Parathyroid adenoma (tissue), 2 donors: ENCODE measurements at regions not wholly inside any gene's neighbourhood (a gene's known extent, or its start where the extent isn't known, plus 50 kb on each side); places are given as distances from the start of the nearest gene placed in this dataset.

Experiments used
- H2AFZ ChIP-seq: fragments of 300-600 bp; sonication (generic); one replicate; pipeline ENCODE4 v1.7.0; 2017; ENCODE audit warnings: antibody characterized with exemption, mild to moderate bottlenecking
- H3K27ac ChIP-seq: fragments of 300-600 bp; sonication (generic); one replicate; pipeline ENCODE4 v1.7.0; 2017
- H3K27me3 ChIP-seq: fragments of 300-600 bp; sonication (generic); one replicate; pipeline ENCODE4 v1.7.0; 2017; ENCODE audit warnings: low read length; ENCODE audit not compliant: control insufficient read depth, insufficient read depth
- H3K36me3 ChIP-seq: fragments of 300-600 bp; sonication (generic); one replicate; pipeline ENCODE4 v1.7.0; 2017; ENCODE audit warnings: low read length; ENCODE audit not compliant: control insufficient read depth, insufficient read depth
- H3K4me1 ChIP-seq: fragments of 300-600 bp; sonication (generic); one replicate; pipeline ENCODE4 v1.7.0; 2017; ENCODE audit warnings: control low read depth
- H3K4me2 ChIP-seq: fragments of 300-600 bp; sonication (generic); one replicate; pipeline ENCODE4 v1.7.0; 2017; ENCODE audit warnings: low read length
- H3K4me3 ChIP-seq: fragments of 300-600 bp; sonication (generic); one replicate; pipeline ENCODE4 v1.7.0; 2017; ENCODE audit warnings: low read depth, low read length
- H3K79me2 ChIP-seq: fragments of 300-600 bp; sonication (generic); one replicate; pipeline ENCODE4 v1.7.0; 2017; ENCODE audit warnings: control low read depth
- H3K9ac ChIP-seq: fragments of 300-600 bp; sonication (generic); one replicate; pipeline ENCODE4 v1.7.0; 2017; ENCODE audit warnings: mild to moderate bottlenecking
- H3K9me3 ChIP-seq: fragments of 300-600 bp; sonication (generic); one replicate; pipeline ENCODE4 v1.7.0; 2017; ENCODE audit warnings: low read length; ENCODE audit not compliant: control insufficient read depth
- TF ChIP-seq, protein P1 (sequence below): fragments of 300-600 bp; sonication (generic); IDR thresholded peaks from one replicate; pipeline ENCODE4 v1.7.0; 2017; ENCODE audit warnings: antibody characterized with exemption, mild to moderate bottlenecking
- donor health status: primary hyperparathyroidism.

GRCh38 chr18:8504424-8504823 is 104.8 kb upstream of the RAB12 start:
- H3K27me3 ChIP-seq: no peaks in the 10 kb centered on the region
- H3K27ac ChIP-seq: no peak overlapping the region
- no peaks in the 10 kb centered on the region for H3K9me3 ChIP-seq
- H3K36me3 ChIP-seq: no peaks in the 10 kb centered on the region
- TF ChIP-seq, protein P1, sequence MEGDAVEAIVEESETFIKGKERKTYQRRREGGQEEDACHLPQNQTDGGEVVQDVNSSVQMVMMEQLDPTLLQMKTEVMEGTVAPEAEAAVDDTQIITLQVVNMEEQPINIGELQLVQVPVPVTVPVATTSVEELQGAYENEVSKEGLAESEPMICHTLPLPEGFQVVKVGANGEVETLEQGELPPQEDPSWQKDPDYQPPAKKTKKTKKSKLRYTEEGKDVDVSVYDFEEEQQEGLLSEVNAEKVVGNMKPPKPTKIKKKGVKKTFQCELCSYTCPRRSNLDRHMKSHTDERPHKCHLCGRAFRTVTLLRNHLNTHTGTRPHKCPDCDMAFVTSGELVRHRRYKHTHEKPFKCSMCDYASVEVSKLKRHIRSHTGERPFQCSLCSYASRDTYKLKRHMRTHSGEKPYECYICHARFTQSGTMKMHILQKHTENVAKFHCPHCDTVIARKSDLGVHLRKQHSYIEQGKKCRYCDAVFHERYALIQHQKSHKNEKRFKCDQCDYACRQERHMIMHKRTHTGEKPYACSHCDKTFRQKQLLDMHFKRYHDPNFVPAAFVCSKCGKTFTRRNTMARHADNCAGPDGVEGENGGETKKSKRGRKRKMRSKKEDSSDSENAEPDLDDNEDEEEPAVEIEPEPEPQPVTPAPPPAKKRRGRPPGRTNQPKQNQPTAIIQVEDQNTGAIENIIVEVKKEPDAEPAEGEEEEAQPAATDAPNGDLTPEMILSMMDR: no peak
- H2AFZ ChIP-seq: no peak overlapping the region
- H3K9ac ChIP-seq: no peak overlapping the region
- H3K4me3 ChIP-seq: no peak overlapping the region
- H3K79me2 ChIP-seq: no peaks in the 10 kb centered on the region
- no peaks in the 10 kb centered on the region for H3K4me1 ChIP-seq
- no peak overlapping the region for H3K4me2 ChIP-seq

DNA sequence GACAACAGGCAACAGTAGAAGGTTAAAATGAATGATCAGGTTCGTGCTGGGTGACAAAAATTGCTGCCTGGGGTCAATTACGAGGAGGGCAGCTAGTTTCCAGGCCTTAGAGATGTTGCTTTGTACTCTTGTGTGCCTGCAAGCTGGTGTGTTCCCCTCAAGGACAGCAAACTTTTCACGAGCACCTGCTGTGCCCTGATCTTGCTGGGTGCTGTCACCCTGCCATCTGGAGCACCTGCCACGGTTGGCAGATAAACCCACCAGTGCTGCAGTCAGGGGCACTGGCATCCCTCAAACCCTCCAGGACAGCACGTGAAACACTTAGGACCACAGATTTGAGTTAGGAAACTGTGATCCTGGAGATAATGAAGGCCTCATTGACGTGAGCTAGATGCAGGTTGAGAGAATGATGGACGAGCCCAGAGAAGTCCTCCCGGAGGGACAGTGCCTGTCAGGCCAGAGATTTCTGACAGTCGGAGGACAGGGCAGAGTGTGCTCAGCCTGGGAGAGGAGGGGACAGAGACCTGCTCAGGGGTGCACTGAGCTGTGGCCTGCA is 104.3 kb upstream of the RAB12 start:
- Histone ChIP-seq H3K4me2 (no peak overlapping the region), H2AFZ (no peak overlapping the region), H3K9me3 (no peaks in the 10 kb centered on the region), H3K4me1 (no peaks in the 10 kb centered on the region), H3K79me2 (no peaks in the 10 kb centered on the region), H3K36me3 (no peaks in the 10 kb centered on the region), H3K27ac (no peak overlapping the region), H3K27me3 (no peaks in the 10 kb centered on the region), H3K9ac (no peak overlapping the region), H3K4me3 (no peak overlapping the region)
- TF ChIP-seq, protein P1: no peak

DNA sequence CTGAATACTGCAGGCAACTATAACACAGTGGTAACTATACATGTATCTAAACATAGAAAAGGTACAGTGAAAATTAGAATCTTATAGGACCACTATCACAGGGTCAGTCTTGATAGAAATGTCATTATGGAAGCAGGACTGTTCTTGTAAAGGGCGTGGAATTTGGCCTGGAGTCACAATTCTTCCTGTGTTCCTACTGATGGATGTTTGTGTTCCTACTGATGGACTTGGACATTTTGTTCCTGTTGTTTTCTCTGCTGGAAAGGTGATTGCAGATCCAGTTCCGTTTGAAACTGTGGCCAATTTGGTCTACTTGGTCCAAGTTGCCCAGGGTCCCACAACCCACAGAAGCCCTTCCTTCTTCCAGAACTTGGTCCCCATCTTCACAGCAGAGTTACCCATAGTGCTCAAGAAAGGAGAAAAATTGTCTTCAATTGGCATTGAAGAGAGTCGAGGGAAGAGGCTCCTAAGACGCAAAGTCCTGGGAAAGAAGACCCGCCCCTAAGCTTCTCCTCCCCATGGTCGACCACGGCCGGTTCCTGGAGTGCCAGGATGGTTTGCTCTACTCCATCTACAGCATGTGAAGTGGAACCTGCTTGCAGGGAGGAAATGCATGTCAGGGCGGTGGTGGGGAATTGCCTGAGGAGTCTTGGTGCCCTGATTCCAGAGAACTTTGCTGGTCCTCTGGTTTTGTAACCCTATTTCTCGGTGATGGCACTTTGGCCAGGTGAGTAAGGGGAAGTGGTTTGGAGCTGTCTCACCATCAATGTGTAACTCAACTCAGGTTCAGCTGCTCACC is 102.8 kb upstream of the RAB12 start:
- Histone ChIP-seq H3K4me2 (no peak overlapping the region), H3K4me3 (no peak overlapping the region), H3K36me3 (no peaks in the 10 kb centered on the region), H3K4me1 (no peaks in the 10 kb centered on the region), H3K27ac (no peak overlapping the region), H3K27me3 (no peaks in the 10 kb centered on the region), H3K9me3 (no peaks in the 10 kb centered on the region), H3K79me2 (no peaks in the 10 kb centered on the region), H3K9ac (no peak overlapping the region), H2AFZ (no peak overlapping the region)
- TF ChIP-seq, protein P1: no peak

DNA sequence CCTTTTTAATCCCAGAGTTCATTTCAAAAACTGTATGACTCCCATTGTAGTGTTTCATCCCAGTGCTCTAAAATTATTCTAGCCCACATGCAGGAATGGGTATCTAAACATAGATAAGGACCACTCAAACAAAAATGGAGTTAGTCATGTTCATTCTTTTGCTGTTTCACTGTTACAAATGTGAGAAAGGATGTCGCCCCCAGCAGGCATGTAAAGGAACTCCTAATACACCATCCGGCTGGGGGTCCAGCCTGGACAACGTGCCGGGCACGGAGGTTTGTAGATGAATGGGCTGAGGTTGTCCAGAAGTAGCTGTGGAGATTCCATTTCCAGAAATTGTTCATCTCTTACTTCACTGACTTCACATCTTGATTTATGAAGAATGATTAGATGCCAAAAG is 101.9 kb upstream of the RAB12 start:
- no peaks in the 10 kb centered on the region for H3K27me3 ChIP-seq
- no peak overlapping the region for H3K9ac ChIP-seq
- no peak overlapping the region for H3K4me3 ChIP-seq
- no peak overlapping the region for H3K27ac ChIP-seq
- H2AFZ ChIP-seq: no peak overlapping the region
- H3K4me1 ChIP-seq: no peaks in the 10 kb centered on the region
- H3K79me2 ChIP-seq: no peaks in the 10 kb centered on the region
- no peak overlapping the region for H3K4me2 ChIP-seq
- TF ChIP-seq, protein P1: no peak
- no peaks in the 10 kb centered on the region for H3K9me3 ChIP-seq
- no peaks in the 10 kb centered on the region for H3K36me3 ChIP-seq
